PC-3 (cell line): ENCODE measurements at regions not wholly inside any gene's neighbourhood (a gene's known extent, or its start where the extent isn't known, plus 50 kb on each side); places are given as distances from the start of the nearest gene placed in this dataset.

Experiments
- CTCF ChIP-seq: fragments of 300-600 bp; sonication (generic); conservative IDR thresholded peaks from 2 replicates; pipeline ENCODE4 v1.5.1; 2017; ENCODE audit warnings: antibody characterized with exemption, low read depth, mild to moderate bottlenecking, low read length
- EZH2 ChIP-seq: fragments of 300-600 bp; sonication (generic); IDR thresholded peaks from one replicate; pipeline ENCODE4 v1.6.1; 2017; ENCODE audit warnings: antibody characterized with exemption, mild to moderate bottlenecking, low read length; ENCODE audit not compliant: unreplicated experiment
- EZH2phosphoT487 ChIP-seq: fragments of 300-600 bp; sonication (generic); IDR thresholded peaks from 2 replicates; pipeline ENCODE4 v1.6.1; 2018; ENCODE audit warnings: mild to moderate bottlenecking, antibody characterized with exemption, low read length, borderline replicate concordance

GRCh38 chr11:122040464-122040863, 75.6 kb downstream of the BLID start:
- TF ChIP-seq EZH2: no peak
- no peak for TF ChIP-seq CTCF
- no peak for TF ChIP-seq EZH2phosphoT487
